BJ (cell line): ENCODE measurements at regions not wholly inside any gene's neighbourhood (a gene's known extent, or its start where the extent isn't known, plus 50 kb on each side); places are given as distances from the start of the nearest gene placed in this dataset.

Experiments
- CTCF ChIA-PET: fragments of 350-600 bp; formaldehyde crosslinking; extraction: SDS; loops from one replicate; lab custom pipeline; 2021; ENCODE audit warnings: antibody characterized with exemption, inconsistent platforms; lab: Yijun Ruan, JAX
- POLR2A ChIA-PET: fragments of 300-600 bp; sonication (Branson Sonifier 250); formaldehyde crosslinking; extraction: SDS; loops from one replicate; lab custom pipeline; 2021; ENCODE audit warnings: antibody characterized with exemption; lab: Charles Lee
- DNase-seq: peaks from one replicate; pipeline ENCODE4 v3.0.0-alpha.2; 2011; ENCODE audit warnings: low read depth
- H3K27me3 ChIP-seq: 2 replicates; pipeline ENCODE4 v1.6.0; 2011; ENCODE audit warnings: low read length; ENCODE audit not compliant: control insufficient read depth, insufficient read depth
- H3K36me3 ChIP-seq: 2 replicates; pipeline ENCODE4 v1.5.1; 2011; ENCODE audit warnings: low read length; ENCODE audit not compliant: control insufficient read depth, insufficient read depth
- H3K4me3 ChIP-seq: 2 replicates; pipeline ENCODE4 v1.5.1; 2011; ENCODE audit warnings: low read depth, mild to moderate bottlenecking, control low read depth, low read length
- TF ChIP-seq, protein P1 (sequence below): IDR thresholded peaks from 2 replicates; pipeline ENCODE4 v1.5.1; 2011; ENCODE audit warnings: low read depth, mild to moderate bottlenecking, control low read depth, inconsistent platforms, low read length, moderate library complexity; ENCODE audit not compliant: insufficient read depth

- Histone ChIP-seq H3K36me3 (no peaks in the 10 kb centered on the region), H3K27me3 (no peaks in the 10 kb centered on the region), H3K4me3 (no peak overlapping the region)
- no peak for DNase-seq
- ChIA-PET CTCF (no interaction called here), POLR2A (no interaction called here)
- TF ChIP-seq, protein P1, sequence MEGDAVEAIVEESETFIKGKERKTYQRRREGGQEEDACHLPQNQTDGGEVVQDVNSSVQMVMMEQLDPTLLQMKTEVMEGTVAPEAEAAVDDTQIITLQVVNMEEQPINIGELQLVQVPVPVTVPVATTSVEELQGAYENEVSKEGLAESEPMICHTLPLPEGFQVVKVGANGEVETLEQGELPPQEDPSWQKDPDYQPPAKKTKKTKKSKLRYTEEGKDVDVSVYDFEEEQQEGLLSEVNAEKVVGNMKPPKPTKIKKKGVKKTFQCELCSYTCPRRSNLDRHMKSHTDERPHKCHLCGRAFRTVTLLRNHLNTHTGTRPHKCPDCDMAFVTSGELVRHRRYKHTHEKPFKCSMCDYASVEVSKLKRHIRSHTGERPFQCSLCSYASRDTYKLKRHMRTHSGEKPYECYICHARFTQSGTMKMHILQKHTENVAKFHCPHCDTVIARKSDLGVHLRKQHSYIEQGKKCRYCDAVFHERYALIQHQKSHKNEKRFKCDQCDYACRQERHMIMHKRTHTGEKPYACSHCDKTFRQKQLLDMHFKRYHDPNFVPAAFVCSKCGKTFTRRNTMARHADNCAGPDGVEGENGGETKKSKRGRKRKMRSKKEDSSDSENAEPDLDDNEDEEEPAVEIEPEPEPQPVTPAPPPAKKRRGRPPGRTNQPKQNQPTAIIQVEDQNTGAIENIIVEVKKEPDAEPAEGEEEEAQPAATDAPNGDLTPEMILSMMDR = no peak
Measured at GRCh38 chr6:102411796-102412195, 1018.3 kb downstream of the GRIK2 start.

DNA sequence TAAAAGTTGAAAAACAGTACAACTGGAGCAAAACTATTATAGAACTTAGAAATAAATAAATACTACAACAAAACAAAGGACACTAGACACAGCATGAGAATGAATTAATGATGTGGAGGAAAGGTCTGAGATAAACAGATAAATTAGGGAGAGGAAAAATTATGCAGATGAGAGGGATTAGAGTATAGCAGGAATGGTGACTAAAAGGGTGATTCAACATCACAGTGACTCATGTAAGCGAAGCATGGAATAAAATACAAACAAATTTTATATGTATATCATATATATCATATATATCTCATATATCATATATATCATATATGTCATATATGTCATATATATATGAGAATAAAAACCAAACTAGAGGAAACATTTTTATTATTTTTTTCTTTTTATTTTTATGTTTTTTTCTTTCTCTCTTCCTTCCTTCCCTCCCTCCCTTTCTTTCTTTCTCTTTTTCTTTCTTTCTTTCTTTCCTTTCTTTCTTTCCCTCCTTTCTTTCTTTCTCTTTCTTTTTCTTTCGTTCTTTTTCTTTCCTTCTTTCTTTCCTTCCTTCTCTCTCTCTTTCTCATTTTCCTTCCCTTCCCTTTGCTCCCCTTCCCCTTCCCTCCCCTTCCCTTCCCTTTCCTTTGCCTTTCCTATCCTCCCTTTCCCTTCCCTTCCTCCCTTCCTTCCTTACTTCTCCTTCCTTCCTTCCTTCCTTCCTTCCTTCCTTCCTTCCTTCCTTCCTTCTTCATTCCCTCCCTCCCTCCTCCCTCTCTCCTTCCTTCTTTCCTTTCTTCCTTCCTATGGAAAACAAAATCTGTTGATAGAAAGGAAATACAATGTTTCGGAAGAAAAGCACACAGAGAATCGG lies 1014.6 kb downstream of the GRIK2 start:
- TF ChIP-seq, protein P1 = no peak
- ChIA-PET CTCF (no interaction called here), POLR2A (no interaction called here)
- Histone ChIP-seq H3K36me3 (no peaks in the 10 kb centered on the region), H3K4me3 (no peak overlapping the region), H3K27me3 (no peaks in the 10 kb centered on the region)
- no peak for DNase-seq

GRCh38 chr6:102405860-102406259 lies 1012.4 kb downstream of the GRIK2 start:
- POLR2A ChIA-PET = no interaction called here
- Histone ChIP-seq H3K36me3 (no peaks in the 10 kb centered on the region), H3K27me3 (no peaks in the 10 kb centered on the region), H3K4me3 (no peak overlapping the region)
- TF ChIP-seq, protein P1 = no peak
- CTCF ChIA-PET = no interaction called here
- DNase-seq = no peak

GRCh38 chr6:102402635-102403329 lies 1009.3 kb downstream of the GRIK2 start:
- DNase-seq = no peak
- POLR2A ChIA-PET = no interaction called here
- TF ChIP-seq, protein P1 = no peak
- Histone ChIP-seq H3K4me3 (no peak overlapping the region), H3K27me3 (no peaks in the 10 kb centered on the region), H3K36me3 (no peaks in the 10 kb centered on the region)
- CTCF ChIA-PET = no interaction called here

DNA sequence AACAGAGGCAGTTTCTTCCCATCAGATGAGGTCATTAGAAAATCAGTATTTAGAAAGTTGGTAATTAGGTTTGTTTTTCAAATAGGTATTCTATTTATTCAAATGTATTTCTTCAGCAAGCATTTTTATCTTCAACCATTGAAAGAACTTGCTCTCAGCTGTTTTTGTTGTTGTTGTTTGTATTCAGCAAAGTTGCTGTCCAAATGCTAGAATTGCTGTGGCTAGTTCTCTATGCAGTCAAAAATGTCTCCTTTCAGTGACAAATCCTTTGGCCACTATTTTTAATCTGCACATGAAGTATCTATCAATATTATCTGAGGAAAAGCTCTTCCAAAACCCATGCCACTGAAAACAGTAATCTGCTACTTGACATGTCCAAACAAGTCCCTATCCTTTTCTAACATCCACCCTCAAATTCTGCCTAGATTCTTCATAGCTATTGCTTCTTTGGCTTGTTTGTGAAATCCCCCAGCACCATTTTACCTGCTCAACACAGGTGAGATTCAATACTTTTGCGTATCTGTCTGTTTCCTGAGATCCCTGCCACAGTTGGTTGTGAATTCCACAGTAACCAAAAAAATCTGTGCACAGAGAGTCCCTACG lies 1005.4 kb downstream of the GRIK2 start:
- TF ChIP-seq, protein P1 = no peak
- Histone ChIP-seq H3K4me3 (no peak overlapping the region), H3K36me3 (no peaks in the 10 kb centered on the region), H3K27me3 (no peaks in the 10 kb centered on the region)
- ChIA-PET CTCF (no interaction called here), POLR2A (no interaction called here)
- no peak for DNase-seq
